ENCODE measurements at regions not wholly inside any gene's neighbourhood (a gene's known extent, or its start where the extent isn't known, plus 50 kb on each side); places are given as distances from the start of the nearest gene placed in this dataset.

- TF ChIP-seq AFF4 (CRISPR knock-in tag; IDR thresholded peaks at IDR 0.05; ENCODE audit: borderline replicate concordance) (no peak), CTCF (IDR thresholded peaks at IDR 0.05) (no peak), EMX1 (CRISPR knock-in tag; IDR thresholded peaks at IDR 0.05) (no peak), MAX (CRISPR knock-in tag; IDR thresholded peaks at IDR 0.05) (no peak), SP1 (CRISPR knock-in tag; conservative IDR thresholded peaks at IDR 0.05) (no peak), ZNF138 (CRISPR knock-in tag; conservative IDR thresholded peaks at IDR 0.05) (no peak)
Observed at GRCh38 chr14:46496409-46496808, 155.2 kb downstream of the RPL10L start.
